Activated CD4-positive, alpha-beta T cell treated with anti-CD3 and anti-CD28 coated beads, Interleukin-10, Interleukin-2, amounts not matched to agents 100 ng/mL and 50 ng/mL, durations not matched to agents 16 hours and 8 hours (primary cell): ENCODE measurements at regions not wholly inside any gene's neighbourhood (a gene's known extent, or its start where the extent isn't known, plus 50 kb on each side); places are given as distances from the start of the nearest gene placed in this dataset.

ENCODE experiments used
- DNase-seq: peaks from one replicate; pipeline ENCODE4 v3.0.0-alpha.2; 2020

GRCh38 chr5:173785866-173786265 is 102.3 kb upstream of the CPEB4 start:
- DNase-seq: no peak

DNA sequence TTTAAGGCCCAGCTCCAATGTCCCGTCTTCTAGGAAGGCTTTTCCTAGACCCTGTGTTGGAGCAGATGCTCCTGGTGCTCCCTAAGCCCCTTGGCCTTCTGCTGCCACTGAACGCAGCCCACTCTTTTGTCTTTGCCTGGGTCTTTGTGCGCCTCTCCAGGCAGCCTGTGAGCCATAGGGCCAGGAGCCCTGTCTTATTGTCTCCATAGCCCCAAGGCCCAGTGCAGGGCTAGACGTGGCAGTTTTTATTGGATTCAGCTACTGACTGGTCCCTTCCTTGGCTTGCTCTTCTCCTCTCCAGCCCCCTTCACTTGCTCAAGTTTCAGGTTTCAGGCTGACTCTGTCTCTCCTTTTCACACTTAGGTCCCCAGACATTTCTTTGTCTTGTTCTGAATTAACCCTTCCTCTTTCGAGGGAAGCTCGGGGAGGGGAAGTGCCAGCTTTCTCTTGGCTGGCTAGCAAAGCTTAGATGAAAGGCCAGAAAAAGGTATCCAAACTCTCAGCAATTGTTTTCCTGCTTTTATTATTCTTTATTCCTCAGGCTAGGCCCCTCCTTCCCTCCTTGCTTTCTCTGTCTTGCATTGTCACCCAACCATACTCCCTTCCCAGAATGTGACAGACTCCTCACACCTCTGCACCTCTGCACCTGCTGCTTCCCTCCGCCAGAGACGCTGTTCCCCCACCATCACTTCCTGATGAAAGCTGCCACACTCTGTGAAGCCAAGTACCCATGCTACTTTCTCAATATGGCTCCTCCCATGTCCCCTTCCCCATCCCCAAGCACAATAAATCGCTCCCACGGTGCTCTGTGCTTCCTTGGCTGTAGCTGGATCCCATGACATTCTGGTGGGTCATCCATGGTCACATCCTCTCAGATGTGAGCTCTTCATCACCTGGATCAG is 101.6 kb upstream of the CPEB4 start:
- peak; percentile 32 for DNase-seq

DNA sequence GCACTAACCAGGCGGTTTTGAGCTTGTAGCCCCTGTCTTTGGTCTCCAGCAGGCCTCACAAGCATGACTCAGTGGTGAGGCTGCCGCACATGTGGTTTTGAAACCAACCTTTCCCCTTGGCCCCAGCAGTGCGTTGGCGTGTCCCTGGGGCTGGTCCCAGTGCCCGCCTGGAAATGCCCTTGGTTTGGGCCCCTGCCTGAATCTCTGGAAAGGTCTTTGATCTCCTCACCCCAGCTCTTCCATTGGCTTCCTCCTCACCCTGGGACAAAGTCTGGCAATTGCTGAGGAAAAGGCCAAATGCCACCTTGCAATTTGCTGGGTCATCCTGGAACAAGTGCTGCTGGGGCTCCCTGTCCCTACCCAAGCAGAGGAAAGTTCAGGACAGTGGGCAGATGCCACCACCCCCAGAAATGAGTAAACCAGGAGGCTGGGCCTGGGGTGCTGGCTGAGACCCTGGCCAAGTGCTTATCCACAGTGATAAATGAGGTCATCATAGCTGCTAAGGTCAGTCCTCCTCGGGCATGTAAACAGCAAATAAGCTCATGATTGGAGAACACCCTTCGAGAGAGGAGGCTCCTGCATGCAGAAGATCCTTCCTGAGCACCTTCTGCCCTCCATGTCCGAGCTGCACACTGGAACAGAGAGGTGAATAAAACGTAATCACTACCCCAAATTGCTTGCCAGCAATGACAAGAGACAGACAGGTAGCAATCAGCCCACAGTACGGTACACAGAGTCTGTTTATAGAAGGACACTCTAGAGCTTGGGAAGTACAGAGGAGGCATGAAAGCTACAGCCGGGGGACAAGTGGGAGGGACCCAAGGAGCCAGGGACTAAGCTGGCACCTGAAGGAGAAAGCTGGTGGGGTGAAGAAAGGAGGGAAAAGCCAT is 98.9 kb upstream of the CPEB4 start:
- peak; percentile 35 for DNase-seq

GRCh38 chr5:173790177-173790719 is 97.9 kb upstream of the CPEB4 start:
- DNase-seq: no peak

- DNase-seq: no peak
Observed at GRCh38 chr5:173790836-173791546, 97.2 kb upstream of the CPEB4 start.

DNA sequence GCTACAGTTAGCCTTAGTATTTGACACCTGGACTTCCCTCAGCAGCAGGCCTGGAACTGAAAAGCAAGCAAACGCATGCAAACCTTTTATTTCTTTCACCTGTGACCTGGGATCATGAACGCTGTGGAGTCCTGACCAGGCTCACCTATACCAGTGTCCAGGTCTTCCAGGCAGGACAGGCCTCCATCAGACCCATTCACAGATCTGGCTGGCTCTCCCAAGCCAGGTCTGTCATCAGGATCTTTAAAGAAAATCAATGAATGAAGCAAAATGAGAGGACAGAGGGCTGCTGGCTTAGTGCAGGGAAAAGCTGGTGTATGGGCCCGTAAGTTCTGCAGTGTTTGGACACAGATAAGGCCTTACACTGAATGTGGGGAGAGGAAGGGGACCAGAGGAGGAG is 96.3 kb upstream of the CPEB4 start:
- no peak for DNase-seq

DNA sequence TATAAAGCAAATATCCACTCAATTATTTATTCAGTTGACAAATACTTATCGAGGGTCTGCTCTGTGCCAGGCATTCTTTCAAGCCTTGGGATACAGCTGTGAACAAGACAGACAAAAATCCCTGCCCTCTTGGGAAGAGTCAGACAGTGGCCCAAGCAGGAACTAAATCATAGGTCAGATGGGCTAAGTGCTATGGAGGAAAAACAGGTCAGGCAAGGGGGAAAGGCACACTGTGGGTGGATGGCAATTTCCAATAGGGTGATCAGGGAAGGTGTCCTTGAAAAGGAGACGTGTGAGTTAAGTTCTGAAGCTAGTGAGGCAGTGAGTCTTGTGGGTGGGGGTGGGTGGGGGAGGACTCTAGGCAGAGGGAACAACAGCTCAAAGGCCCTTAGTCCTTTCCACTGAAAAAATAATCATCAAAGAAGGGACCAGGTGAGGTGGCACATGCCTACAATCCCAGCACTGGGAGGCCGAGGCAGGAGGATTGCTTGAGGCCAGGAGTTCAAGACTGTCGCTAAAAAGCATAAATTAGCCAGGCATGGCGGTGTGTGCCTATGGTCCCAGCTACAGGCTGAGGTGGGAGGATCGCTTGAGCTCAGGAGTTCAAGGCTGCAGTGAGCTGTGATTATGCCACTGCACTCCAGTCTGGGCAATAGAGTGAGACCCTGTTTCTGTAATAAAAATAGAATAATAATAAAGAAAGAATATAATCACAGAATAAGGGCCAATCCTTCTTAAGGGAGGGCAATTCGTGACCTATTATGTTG is 95.2 kb upstream of the CPEB4 start:
- no peak for DNase-seq

DNA sequence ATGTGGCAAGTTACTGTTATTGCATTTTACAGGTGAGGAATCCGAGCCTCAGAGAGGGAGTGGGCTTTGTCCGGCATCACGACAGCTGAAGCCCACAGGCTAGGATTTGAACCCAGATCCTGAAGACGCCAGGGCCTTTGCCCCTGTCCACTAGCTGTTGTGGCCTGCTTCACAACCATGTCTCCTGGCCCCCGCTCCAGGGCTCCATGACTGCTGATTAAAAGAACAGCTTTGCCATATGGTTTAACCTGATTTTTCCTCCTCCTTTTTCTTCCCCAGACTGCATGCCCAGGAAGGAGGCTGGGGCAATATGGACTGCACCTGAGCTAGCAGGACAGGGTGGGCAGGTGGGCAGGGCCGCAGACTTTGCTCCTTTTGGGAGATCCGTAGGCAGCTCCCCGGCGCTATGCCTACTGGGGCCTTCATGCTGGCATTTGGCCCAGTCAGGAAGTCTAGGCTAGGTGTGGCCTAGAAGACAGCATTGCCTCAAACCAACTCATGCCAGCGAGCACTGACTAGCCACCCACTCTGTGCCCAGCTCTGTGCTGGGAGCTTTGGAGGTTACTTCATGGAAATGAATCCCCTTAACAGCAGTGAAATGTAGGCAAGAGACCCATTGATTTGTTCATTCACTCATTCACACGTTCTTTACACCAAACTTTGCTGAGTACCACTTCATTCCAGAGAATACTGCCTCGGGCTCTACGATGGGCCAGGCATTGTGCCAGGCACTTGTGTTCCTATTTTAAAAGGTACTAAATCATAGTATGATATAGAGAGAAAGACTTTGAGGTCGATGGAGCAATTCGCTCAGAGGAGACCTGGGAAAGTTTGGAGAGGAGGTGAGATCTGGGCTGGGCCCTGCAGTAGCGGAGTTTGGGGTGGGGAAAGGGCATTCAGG is 94.3 kb upstream of the CPEB4 start:
- DNase-seq: no peak

GRCh38 chr5:173794901-173795416 is 93.2 kb upstream of the CPEB4 start:
- DNase-seq: no peak

DNA sequence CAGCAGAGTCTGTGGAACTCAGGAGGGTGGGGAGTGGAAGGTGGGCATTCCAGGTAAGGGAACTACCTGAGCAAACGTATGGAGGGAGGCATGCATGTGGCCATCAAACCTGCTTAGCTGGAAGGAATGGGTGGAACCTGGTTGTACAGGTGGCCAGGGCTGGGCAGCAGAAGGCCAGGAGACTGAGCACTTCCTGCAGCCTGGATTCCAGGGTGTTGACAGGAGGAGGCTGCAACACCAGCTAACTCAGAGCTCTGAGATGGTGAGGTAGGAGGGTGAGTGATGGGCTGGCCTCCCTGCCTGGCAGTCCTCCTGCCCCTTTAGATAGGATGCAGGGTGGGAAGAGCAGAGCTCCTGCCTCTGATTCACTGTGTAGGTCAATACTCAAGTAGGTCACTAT is 92.5 kb upstream of the CPEB4 start:
- DNase-seq: no peak

DNA sequence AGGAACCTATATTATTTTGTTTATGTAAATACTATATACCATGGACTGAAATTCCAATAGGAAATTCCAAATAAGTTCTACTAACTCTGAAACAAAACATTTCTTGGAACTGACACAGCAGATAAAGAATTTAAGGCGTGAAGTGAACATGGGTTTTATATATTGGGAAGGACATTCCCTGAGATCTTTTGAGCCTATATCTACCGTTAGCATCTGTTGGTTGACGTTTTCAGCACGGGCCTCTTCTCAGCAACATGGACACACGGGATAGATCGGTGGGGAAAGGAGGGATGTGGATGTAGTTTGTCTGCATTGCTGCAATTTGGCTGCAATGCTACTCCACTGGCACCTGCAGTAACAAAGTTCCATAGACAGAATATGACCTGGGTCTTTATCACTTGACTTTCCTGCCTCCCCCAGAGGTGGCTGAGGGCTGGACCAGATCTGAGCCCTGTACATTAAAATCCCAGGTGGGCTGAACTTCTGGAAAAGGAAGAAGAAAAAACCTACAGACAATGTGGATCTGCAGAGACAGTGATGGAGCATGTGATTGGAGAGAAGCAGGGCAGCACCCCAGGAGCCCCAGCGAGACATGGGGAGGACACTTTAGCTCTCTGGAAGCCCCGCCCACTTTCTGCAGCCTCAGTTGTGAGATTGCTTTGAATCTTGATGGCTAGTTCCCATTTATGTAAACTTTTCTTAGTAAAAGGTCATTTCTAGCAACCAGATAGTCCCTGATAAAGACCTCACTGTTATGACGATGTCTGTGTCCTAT is 91.2 kb upstream of the CPEB4 start:
- DNase-seq: no peak

DNA sequence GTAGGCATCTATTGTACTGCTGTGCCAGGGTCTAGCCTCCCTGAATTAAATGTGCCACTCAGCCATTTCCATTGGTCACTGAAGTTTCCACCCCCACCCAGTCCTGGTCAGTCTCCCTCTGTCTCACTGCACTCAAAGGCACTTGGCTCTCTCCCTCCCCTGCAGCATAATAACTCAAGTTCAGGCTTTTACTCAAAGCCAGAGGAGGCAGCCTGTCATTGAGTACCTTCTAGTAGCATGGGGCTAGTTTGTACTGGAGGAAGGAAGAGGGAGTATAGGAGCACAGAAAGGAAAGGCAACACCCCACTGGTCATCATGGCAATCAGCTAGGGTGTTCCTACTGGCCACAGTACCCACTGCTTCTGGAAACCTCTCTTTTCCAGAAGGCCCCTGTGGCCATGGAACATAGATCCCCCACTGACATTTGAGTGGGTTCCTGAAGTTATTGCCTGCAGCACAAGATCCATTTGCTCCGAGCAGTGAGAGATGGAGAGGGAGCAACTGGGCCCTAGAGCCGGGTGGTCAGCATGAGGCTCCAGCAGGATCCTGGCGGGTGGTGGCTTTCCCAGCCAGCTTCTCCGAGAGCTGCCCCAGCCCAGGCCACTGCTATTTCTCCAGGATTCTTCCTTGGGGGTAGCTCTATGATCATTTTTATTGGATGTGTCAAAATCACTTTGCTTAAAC is 89.9 kb upstream of the CPEB4 start:
- DNase-seq: no peak

DNA sequence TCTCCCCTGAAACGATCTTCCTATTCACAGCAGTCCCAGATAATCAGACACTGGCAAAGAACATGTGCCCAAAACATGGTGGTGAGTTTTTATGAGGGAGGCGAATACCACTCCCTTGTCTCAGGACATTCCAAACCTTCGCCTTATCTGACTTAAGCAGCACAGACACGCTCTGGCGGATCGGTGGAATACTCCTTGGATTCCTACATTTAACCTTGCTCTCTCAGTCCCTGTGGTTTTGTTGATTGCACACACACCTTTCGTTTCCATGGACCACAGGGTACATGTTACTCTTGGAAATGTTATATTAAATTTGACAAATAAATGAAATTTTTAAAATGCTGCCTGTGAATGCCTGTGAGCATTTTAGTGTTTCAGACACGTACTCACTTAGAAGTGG is 87.8 kb upstream of the CPEB4 start:
- DNase-seq: no peak

- no peak for DNase-seq
Observed at GRCh38 chr5:173801006-173801405, 87.1 kb upstream of the CPEB4 start.

DNA sequence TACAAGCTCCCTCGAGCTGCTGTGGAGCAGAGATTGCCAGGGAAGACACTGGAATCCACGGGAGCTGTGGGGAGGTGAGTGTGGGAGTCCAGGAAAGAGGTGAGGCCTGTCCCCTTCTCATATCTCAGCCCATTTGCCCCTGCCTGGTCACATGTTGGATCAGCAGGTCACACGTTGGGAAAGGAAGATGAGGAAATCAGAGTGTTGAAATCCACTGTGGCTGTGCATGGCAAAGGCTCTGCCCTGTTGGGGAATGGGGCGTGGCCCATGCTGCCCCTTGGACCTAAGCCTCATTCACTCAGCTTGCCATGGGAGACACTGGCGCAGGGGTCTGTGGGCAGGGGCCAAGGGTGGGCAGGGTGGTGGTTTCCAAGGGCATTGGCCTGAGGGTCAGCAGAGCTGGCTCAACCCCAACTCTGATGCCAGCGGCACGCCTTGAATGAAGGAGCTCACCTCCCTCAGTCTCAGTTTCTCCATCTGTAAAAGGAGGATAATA is 85.4 kb upstream of the CPEB4 start:
- DNase-seq: no peak

DNA sequence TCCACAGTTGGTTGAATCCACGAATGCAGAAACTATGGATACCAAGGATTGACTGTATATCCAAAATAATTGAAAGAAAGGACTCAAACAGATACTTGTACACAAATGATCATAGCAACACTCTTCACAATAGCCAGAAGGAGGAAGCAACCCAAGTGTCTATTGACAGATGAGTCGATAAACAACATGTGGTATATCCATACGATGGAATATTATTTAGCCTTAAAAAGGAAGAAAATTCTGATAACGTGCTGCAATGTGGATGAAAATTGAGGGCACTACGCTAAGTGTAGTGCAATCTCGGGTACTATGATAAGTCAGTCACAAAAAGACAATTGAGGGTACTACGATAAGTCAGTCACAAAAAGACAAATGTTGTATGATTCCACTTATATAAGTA is 83.6 kb upstream of the CPEB4 start:
- no peak for DNase-seq

DNA sequence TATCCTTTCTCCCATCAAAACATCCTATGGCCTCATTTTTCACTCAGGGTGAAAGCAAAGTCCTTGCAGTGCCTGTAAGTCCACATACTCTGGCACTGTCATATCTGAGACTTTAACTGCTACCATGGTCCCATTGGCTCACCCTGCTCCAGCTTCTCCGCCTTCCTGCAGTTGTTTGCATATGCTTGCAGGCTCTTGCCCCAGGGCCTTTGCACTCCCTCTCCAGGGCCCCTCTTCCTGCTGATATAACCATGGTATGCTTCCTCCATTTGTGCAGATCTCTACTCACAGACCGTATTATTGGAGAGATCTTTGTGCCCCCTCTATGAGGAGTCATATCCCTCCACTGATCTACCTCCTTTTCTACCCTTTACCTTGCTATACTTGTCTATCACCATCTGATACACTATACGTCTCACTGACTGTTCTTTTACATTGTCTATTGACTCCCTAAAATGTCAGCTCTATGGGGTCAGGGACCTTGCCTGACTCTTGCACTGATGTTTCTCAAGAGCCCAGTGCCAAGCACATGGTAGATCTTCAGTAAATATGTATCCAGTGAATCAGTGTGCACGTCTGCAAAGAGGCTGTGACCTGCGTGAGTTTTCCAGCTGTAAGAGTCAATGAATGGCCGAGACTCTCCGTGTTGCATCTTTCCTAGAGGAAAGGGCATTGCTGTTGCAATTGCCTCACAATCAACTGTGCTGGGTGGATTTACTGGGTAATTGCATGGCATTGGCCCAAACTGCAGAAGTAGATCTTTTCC is 81.7 kb upstream of the CPEB4 start:
- DNase-seq: no peak

DNA sequence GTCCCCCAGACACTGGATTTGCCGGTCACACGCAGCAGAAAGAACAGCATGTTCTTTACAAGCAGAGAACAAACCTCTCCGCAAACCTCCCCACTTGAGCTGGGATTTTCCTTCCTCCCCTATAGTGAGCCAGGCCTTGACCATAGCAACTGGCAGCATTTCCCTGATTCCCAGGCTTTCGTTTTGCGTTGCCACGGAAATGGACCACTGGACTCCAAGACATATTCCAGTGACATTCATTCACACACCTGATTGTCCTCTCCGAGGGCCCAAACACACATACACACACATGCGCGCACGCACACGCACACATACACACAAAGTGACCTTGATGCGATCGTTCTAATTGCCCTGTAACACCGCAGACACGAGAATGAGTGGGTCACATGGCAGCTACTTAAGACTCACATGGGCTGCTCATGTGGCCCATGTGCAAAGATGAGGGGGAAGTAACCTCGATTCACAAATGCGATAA is 80.9 kb upstream of the CPEB4 start:
- no peak for DNase-seq
